NT2/D1 (cell line): ENCODE measurements at regions not wholly inside any gene's neighbourhood (a gene's known extent, or its start where the extent isn't known, plus 50 kb on each side); places are given as distances from the start of the nearest gene placed in this dataset.

Source experiments
- DNase-seq: peaks from one replicate; pipeline ENCODE4 v3.0.0-alpha.2; 2011; ENCODE audit warnings: low read depth, low spot score
- H3K27me3 ChIP-seq: 2 replicates; pipeline ENCODE4 v1.6.0; 2011; ENCODE audit warnings: mild to moderate bottlenecking; ENCODE audit not compliant: insufficient read length, insufficient read depth
- H3K36me3 ChIP-seq: 2 replicates; pipeline ENCODE4 v1.6.1; 2011; ENCODE audit warnings: mild to moderate bottlenecking, low read length, mixed read lengths; ENCODE audit not compliant: insufficient read depth, insufficient read length
- H3K4me1 ChIP-seq: 2 replicates; pipeline ENCODE4 v1.5.1; 2011; ENCODE audit not compliant: insufficient read depth, insufficient read length
- H3K4me3 ChIP-seq: 2 replicates; pipeline ENCODE4 v1.5.1; 2011; ENCODE audit warnings: low read depth; ENCODE audit not compliant: insufficient read length
- H3K9ac ChIP-seq: 2 replicates; pipeline ENCODE4 v1.6.0; 2011; ENCODE audit warnings: low read depth; ENCODE audit not compliant: insufficient read length
- H3K9me3 ChIP-seq: 2 replicates; pipeline ENCODE4 v1.5.1; 2011; ENCODE audit warnings: mild to moderate bottlenecking, low read length; ENCODE audit not compliant: insufficient read depth
- SUZ12 ChIP-seq: IDR thresholded peaks from 2 replicates; pipeline ENCODE4 v1.6.1; 2011; ENCODE audit not compliant: insufficient read length, insufficient read depth; ENCODE audit errors: extremely low read depth
- YY1 ChIP-seq: IDR thresholded peaks from 2 replicates; pipeline ENCODE4 v1.6.1; 2011; ENCODE audit not compliant: insufficient read length, insufficient read depth
- ZNF274 ChIP-seq: IDR thresholded peaks from 2 replicates; pipeline ENCODE4 v1.6.1; 2011; ENCODE audit warnings: mild to moderate bottlenecking, low read depth, low read length

DNA sequence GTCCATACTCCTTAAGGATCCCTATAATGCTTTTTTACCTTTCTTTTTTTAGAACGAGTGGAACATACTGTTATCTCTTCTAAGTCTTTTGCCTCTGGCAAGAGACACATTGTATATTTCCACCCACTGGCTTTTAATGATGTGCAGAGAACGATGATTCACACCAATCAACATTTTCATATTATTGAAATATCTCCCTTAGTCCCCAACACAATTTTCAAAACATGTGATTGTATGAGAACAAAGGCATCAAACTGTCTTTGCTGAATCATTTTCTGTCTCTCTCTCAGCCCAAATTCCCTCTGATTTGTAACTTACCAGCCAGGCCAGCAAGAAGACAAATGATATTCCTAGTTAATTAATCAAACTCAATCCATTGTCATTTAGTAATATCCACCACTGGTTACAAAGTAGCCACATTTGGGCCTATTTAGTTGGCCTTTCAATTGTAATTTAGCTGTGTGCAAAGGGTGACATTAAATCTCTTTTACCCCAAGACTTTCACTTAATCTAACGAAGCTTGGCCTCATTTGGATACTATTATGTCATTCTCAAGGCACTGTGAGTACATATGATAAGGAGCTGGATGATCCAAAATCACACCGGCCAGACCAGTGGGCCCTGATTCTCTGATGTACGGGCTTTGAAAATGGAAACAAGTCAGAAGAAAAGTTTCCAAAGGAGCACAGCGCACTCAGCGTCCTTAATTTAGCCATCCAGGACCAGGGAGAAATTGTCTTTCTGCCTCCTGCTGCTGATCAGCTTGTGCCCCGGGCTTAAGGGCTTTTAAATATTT is 185.1 kb downstream of the SCG2 start:
- no peak for DNase-seq
- Histone ChIP-seq H3K4me3 (no peak overlapping the region), H3K27me3 (no peaks in the 10 kb centered on the region), H3K36me3 (no peaks in the 10 kb centered on the region), H3K9me3 (no peaks in the 10 kb centered on the region), H3K9ac (no peak overlapping the region), H3K4me1 (no peaks in the 10 kb centered on the region)
- TF ChIP-seq YY1, result no peak
- TF ChIP-seq SUZ12, result no peak
- TF ChIP-seq ZNF274, result no peak

DNA sequence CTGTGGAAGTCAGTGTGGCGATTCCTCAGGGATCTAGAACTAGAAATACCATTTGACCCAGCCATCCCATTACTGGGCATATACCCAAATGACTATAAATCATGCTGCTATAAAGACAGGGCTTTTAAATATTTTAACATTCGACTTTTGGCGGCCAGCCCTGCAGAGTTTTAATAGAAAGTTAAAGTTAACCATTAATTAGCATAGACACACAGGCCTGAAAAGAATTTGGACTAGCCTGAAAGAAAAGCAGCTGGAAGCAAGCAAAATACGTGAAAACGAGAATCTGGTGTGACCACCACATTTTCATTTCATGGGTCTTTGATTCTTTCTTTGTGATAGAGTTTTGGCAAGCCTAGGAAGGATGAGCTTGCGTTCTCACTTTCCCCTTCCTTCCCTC is 184.0 kb downstream of the SCG2 start:
- DNase-seq, result no peak
- H3K4me3 ChIP-seq, result no peak overlapping the region
- no peaks in the 10 kb centered on the region for H3K36me3 ChIP-seq

DNA sequence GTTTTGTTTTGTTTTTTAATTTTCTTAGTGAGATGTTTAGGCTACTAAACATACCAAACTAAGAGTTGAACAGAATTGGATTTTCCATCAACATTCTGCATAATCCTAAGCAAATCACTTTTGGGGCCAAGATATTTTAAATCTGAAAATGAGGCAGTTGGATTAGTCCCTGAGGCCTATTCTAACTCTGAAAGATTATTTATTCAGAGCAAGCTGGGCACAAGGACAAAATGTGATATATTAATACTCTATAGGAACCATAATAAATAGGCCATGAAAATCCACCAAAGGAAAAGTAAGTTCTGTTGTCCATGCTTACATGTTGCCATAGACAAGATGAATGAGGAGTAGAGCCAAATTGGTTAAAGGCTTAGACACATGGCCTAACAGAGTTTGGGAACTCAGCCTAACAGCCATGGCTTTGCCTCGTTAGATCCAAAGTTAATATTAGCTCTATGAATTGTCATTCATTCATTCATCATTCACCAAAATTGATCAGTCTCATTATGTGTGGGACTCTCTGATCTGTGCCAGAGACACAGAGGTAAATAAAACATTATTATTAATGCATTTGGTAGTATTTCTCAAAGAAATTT is 183.5 kb downstream of the SCG2 start:
- no peaks in the 10 kb centered on the region for H3K9me3 ChIP-seq
- H3K27me3 ChIP-seq, result no peaks in the 10 kb centered on the region
- H3K4me3 ChIP-seq, result no peak overlapping the region
- H3K4me1 ChIP-seq, result no peaks in the 10 kb centered on the region
- no peak overlapping the region for H3K9ac ChIP-seq
- TF ChIP-seq ZNF274, result no peak
- no peak for TF ChIP-seq YY1
- TF ChIP-seq SUZ12, result no peak
- no peak for DNase-seq
- no peaks in the 10 kb centered on the region for H3K36me3 ChIP-seq

More for the DNA sequence above, 184.0 kb downstream of the SCG2 start:
- Histone ChIP-seq H3K9ac (no peak overlapping the region), H3K4me1 (no peaks in the 10 kb centered on the region), H3K27me3 (no peaks in the 10 kb centered on the region), H3K9me3 (no peaks in the 10 kb centered on the region)
- TF ChIP-seq ZNF274 (no peak), YY1 (no peak), SUZ12 (no peak)

DNA sequence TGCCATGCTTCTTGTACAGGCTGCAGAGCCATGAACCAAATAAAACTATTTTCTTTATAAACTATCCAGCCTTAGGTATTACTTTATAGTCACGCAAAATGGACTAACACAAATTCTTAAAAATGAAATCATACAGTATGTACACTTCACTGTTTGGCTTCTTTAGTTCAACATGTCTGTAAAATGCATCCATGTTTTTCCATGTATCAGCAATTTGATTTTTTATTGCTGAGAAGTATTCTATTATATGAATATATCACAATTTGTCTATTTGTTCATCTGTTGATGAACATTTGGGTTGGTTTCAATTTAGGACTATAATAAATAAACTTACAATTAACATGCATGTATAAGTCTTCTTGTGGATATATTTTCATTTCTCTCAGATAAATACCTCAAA is 182.1 kb downstream of the SCG2 start:
- no peak overlapping the region for H3K4me3 ChIP-seq
- no peaks in the 10 kb centered on the region for H3K9me3 ChIP-seq
- no peaks in the 10 kb centered on the region for H3K36me3 ChIP-seq
- no peak for TF ChIP-seq YY1
- no peak for TF ChIP-seq SUZ12
- no peak for TF ChIP-seq ZNF274
- no peaks in the 10 kb centered on the region for H3K4me1 ChIP-seq
- H3K9ac ChIP-seq, result no peak overlapping the region
- no peaks in the 10 kb centered on the region for H3K27me3 ChIP-seq
- DNase-seq, result no peak

DNA sequence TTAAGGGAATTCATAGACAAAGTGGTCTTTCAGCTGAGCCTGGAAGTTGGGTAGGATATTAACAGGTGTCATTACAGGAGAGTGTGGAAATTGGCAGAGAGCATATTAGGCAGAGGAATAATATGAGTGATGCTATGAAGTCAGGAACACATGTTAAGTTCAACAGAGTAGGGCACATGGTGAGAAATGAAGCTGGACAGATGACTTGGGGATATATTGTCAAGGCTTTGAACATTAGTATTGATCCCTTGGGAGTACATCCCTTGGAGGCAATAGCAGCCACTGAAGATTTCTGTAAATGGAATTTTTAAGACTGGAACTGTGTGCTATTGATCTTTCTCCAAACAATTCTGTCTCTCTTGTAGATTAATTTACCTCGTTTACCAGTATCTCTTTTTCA is 170.7 kb downstream of the SCG2 start:
- no peak for DNase-seq
- Histone ChIP-seq H3K4me3 (no peak overlapping the region), H3K27me3 (no peaks in the 10 kb centered on the region), H3K36me3 (no peaks in the 10 kb centered on the region), H3K9ac (no peak overlapping the region), H3K4me1 (no peaks in the 10 kb centered on the region), H3K9me3 (no peaks in the 10 kb centered on the region)
- TF ChIP-seq SUZ12, result no peak
- no peak for TF ChIP-seq ZNF274
- TF ChIP-seq YY1, result no peak

DNA sequence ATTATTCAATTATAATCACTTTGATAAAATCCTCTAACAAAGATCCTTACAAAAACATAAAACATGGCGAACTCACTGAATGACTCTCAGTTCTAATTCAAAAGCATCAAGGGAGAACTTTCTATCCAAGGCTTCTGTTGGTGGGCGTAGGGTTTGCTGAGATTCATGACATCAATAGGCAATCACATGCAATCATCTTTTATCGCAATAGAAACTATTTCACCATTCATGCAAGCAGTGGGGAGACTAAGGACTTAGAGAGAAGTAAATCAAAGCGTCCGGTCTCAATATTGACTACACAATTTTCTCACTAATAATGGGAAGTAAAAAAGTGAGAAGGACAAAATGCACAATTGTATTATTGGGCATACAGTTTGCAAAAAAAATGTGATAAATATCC is 168.7 kb downstream of the SCG2 start:
- Histone ChIP-seq H3K9ac (no peak overlapping the region), H3K9me3 (no peaks in the 10 kb centered on the region), H3K4me3 (no peak overlapping the region), H3K36me3 (no peaks in the 10 kb centered on the region), H3K4me1 (no peaks in the 10 kb centered on the region), H3K27me3 (no peaks in the 10 kb centered on the region)
- TF ChIP-seq YY1 (no peak), SUZ12 (no peak), ZNF274 (no peak)
- no peak for DNase-seq

DNA sequence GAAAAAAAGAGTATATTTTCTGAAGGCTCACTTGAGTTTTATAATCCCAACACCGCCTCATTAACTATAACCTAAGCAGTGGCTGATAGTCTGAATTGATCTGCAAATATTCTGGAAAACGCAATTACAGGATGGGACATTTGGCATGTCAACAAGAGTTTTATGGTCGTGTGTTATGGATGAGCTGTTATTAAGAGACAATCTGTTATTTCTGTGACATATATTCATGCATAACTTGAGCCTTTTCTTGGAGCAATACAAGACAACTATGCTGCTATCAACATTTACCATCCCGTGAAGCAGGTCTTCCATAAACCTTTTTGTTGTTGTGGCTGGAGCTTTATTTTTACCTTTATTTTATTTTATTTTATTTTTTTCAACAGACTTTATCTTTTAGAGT is 164.4 kb downstream of the SCG2 start:
- Histone ChIP-seq H3K4me3 (no peak overlapping the region), H3K9ac (no peak overlapping the region), H3K36me3 (no peaks in the 10 kb centered on the region), H3K9me3 (no peaks in the 10 kb centered on the region), H3K27me3 (no peaks in the 10 kb centered on the region), H3K4me1 (no peaks in the 10 kb centered on the region)
- DNase-seq, result no peak
- TF ChIP-seq YY1, result no peak

DNA sequence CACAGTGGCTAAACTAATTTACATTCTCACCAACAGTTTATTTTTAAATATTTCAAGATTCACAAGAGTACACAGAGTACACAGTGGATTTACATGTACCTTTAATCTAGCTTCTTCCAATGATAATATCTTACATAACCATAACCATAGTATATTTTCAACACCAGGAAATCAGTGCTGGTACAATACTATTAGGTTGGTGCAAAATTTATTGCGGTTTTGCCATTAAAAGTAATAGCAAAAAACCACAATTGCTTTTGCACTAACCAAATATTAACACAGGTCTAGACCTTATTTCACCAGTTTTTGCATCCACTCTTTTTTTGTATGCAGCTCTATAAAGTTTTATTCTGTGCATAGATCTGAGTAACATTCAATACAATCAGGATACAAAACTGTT is 163.0 kb downstream of the SCG2 start:
- DNase-seq, result no peak

More for the DNA sequence above, 163.0 kb downstream of the SCG2 start:
- H3K9me3 ChIP-seq, result no peaks in the 10 kb centered on the region
- no peak for TF ChIP-seq SUZ12
- TF ChIP-seq ZNF274, result no peak
- no peak for TF ChIP-seq YY1
- no peaks in the 10 kb centered on the region for H3K4me1 ChIP-seq
- no peak overlapping the region for H3K4me3 ChIP-seq
- H3K9ac ChIP-seq, result no peak overlapping the region
- H3K36me3 ChIP-seq, result no peaks in the 10 kb centered on the region
- H3K27me3 ChIP-seq, result no peaks in the 10 kb centered on the region
